A549 (cell line): ENCODE measurements at regions not wholly inside any gene's neighbourhood (a gene's known extent, or its start where the extent isn't known, plus 50 kb on each side); places are given as distances from the start of the nearest gene placed in this dataset.
A peak's percentile ranks its signal among the peaks of the same experiment; 100 is the strongest.

ENCODE experiments used
- ATAC-seq, 2 experiments: fragments of 200-7000 bp in 1 of 2; fragments of >200 bp in 1 of 2; cut with Nextera tagmentation in 1 of 2; cut with Tn5 transposase in 1 of 2; 3 replicates each; pipeline versions ENCODE4 v1.8.0 to v1.9.1; 2018 to 2020; ENCODE audit warnings: mild to moderate bottlenecking in 1 of 2, moderate library complexity in 1 of 2
- CTCF ChIA-PET: fragments of 300-600 bp; sonication (Branson Sonifier 250); formaldehyde crosslinking; extraction: SDS; loops from one replicate; lab custom pipeline; 2021; ENCODE audit warnings: antibody characterized with exemption, inconsistent platforms; lab: Yijun Ruan, JAX
- POLR2A ChIA-PET: fragments of 350-600 bp; formaldehyde crosslinking; extraction: SDS; loops from one replicate; lab custom pipeline; 2021; ENCODE audit warnings: antibody characterized with exemption, inconsistent platforms; lab: Yijun Ruan, JAX
- DNase-seq, 2 experiments: peaks; one replicate each; pipeline versions ENCODE4 v3.0.0 to v3.0.0-alpha.2; 2011 to 2016; ENCODE audit warnings: low read depth in 1 of 2, low spot score in 1 of 2
- FAIRE-seq: peaks from 2 replicates; lab custom pipeline; 2011; peaks lifted over from hg19 to GRCh38; lab: Jason Lieb, UNC
- H3K27ac ChIP-seq, 2 experiments: fragments of >200 bp; sonication (Bioruptor Twin); formaldehyde crosslinking; 3 replicates each; pipeline ENCODE4 v1.5.1; 2016 to 2017
- H3K4me1 ChIP-seq: fragments of >200 bp; sonication (Bioruptor Twin); formaldehyde crosslinking; 3 replicates; pipeline ENCODE4 v1.6.1; 2016
- H3K4me2 ChIP-seq: fragments of >200 bp; sonication (Bioruptor Twin); formaldehyde crosslinking; 3 replicates; pipeline ENCODE4 v1.6.1; 2016
- H3K4me3 ChIP-seq: fragments of >200 bp; sonication (Bioruptor Twin); formaldehyde crosslinking; 3 replicates; pipeline ENCODE4 v1.5.1; 2016
- H3K9me3 ChIP-seq: fragments of >200 bp; sonication (Bioruptor Twin); formaldehyde crosslinking; 3 replicates; pipeline ENCODE4 v1.6.1; 2016
- ATOH8 ChIP-seq: fragments of 250-450 bp; sonication (Bioruptor Pico); IDR thresholded peaks from 2 replicates; pipeline ENCODE4 v1.5.0; 2020; ENCODE audit warnings: low read depth, mild to moderate bottlenecking, moderate library complexity
- BCL3 ChIP-seq: fragments of >200 bp; sonication (Bioruptor Twin); formaldehyde crosslinking; IDR thresholded peaks from 3 replicates; pipeline ENCODE4 v1.6.1; 2016
- CBX2 ChIP-seq: fragments of 200-600 bp; sonication (generic); IDR thresholded peaks from 2 replicates; pipeline ENCODE4 v1.6.1; 2016; ENCODE audit warnings: low read depth, mild to moderate bottlenecking, borderline replicate concordance
- CHD2 ChIP-seq: fragments of 150-350 bp; IDR thresholded peaks from 2 replicates; pipeline ENCODE4 v1.6.1; 2014; ENCODE audit warnings: low read length; ENCODE audit not compliant: partially characterized antibody
- CHD4 ChIP-seq: fragments of 200-600 bp; sonication (generic); IDR thresholded peaks from 2 replicates; pipeline ENCODE4 v1.6.1; 2016; ENCODE audit warnings: antibody characterized with exemption, mild to moderate bottlenecking, borderline replicate concordance
- EHF ChIP-seq: fragments of 250-450 bp; sonication (Bioruptor Pico); IDR thresholded peaks from 2 replicates; pipeline ENCODE4 v1.5.0; 2020; ENCODE audit warnings: mild to moderate bottlenecking
- EHMT2 ChIP-seq: fragments of 200-600 bp; sonication (generic); IDR thresholded peaks from 2 replicates; pipeline ENCODE4 v1.6.1; 2016; ENCODE audit warnings: antibody characterized with exemption, low read depth, mild to moderate bottlenecking, moderate library complexity
- EP300 ChIP-seq, 2 experiments: fragments of >200 bp; sonication (Bioruptor Twin); formaldehyde crosslinking; IDR thresholded peaks; 2 replicates in 1 of 2; 3 replicates in 1 of 2; pipeline ENCODE4 v1.6.1; 2016 to 2017
- FOXS1 ChIP-seq: fragments of 250-450 bp; sonication (Bioruptor Pico); IDR thresholded peaks from 2 replicates; pipeline ENCODE4 v1.5.0; 2020; ENCODE audit warnings: mild to moderate bottlenecking, moderate library complexity
- HEYL ChIP-seq: fragments of 250-450 bp; sonication (Bioruptor Pico); IDR thresholded peaks from 2 replicates; pipeline ENCODE4 v1.8.0; 2021; ENCODE audit warnings: mild to moderate bottlenecking, moderate library complexity
- JUN ChIP-seq, 2 experiments: fragments of >200 bp; sonication (Bioruptor Twin); formaldehyde crosslinking; IDR thresholded peaks; 2 replicates in 1 of 2; 3 replicates in 1 of 2; pipeline ENCODE4 v1.6.1; 2016 to 2017
- JUNB ChIP-seq: fragments of >200 bp; sonication (Bioruptor Twin); formaldehyde crosslinking; IDR thresholded peaks from 2 replicates; pipeline ENCODE4 v1.6.1; 2016
- MAX ChIP-seq: IDR thresholded peaks from 2 replicates; pipeline ENCODE4 v1.6.1; 2012
- MAZ ChIP-seq: fragments of 150-350 bp; IDR thresholded peaks from 2 replicates; pipeline ENCODE4 v1.6.1; 2014; ENCODE audit warnings: antibody characterized with exemption, low read depth, low read length, borderline replicate concordance
- MYC ChIP-seq: IDR thresholded peaks from 2 replicates; pipeline ENCODE4 v1.6.1; 2012; ENCODE audit warnings: mild to moderate bottlenecking, inconsistent platforms, low read length, improper control_type of control experiment, borderline replicate concordance
- NPAS2 ChIP-seq: fragments of 250-450 bp; sonication (Bioruptor Pico); IDR thresholded peaks from 2 replicates; pipeline ENCODE4 v1.8.0; 2022; ENCODE audit warnings: mild to moderate bottlenecking, moderate library complexity, borderline replicate concordance
- RAD21 ChIP-seq, 2 experiments: fragments of >200 bp in 1 of 2; sonication (Bioruptor Twin) in 1 of 2; formaldehyde crosslinking in 1 of 2; IDR thresholded peaks in 1 of 2; conservative IDR thresholded peaks in 1 of 2; 2 replicates in 1 of 2; 3 replicates in 1 of 2; pipeline ENCODE4 v1.6.1; 2012 to 2018; ENCODE audit warnings: inconsistent platforms in 1 of 2
- RARB ChIP-seq: fragments of 250-450 bp; sonication (Bioruptor Pico); IDR thresholded peaks from 2 replicates; pipeline ENCODE4 v1.8.0; 2021; ENCODE audit warnings: mild to moderate bottlenecking, moderate library complexity
- REST ChIP-seq: fragments of 200-600 bp; sonication (generic); IDR thresholded peaks from 2 replicates; pipeline ENCODE4 v1.6.1; 2016; ENCODE audit warnings: antibody characterized with exemption, mild to moderate bottlenecking, moderate library complexity
- RFX5 ChIP-seq: fragments of 450-650 bp; IDR thresholded peaks from 2 replicates; pipeline ENCODE4 v1.7.1; 2014; ENCODE audit warnings: antibody characterized with exemption, mild to moderate bottlenecking, moderate library complexity
- SMC3 ChIP-seq: fragments of >200 bp; sonication (Bioruptor Twin); formaldehyde crosslinking; IDR thresholded peaks from 3 replicates; pipeline ENCODE4 v1.6.1; 2018; ENCODE audit warnings: inconsistent platforms
- USF2 ChIP-seq: fragments of 450-650 bp; IDR thresholded peaks from 2 replicates; pipeline ENCODE4 v1.6.1; 2014; ENCODE audit warnings: antibody characterized with exemption
- ZFP36 ChIP-seq: fragments of 450-650 bp; IDR thresholded peaks from 2 replicates; pipeline ENCODE4 v1.6.1; 2014; ENCODE audit warnings: borderline replicate concordance; ENCODE audit not compliant: partially characterized antibody
- ZNF302 ChIP-seq: fragments of 250-450 bp; sonication (Bioruptor Pico); IDR thresholded peaks from 2 replicates; pipeline ENCODE4 v1.9.0; 2021; ENCODE audit warnings: inconsistent platforms, mild to moderate bottlenecking, moderate library complexity
- ZSCAN20 ChIP-seq: fragments of 250-450 bp; sonication (Bioruptor Pico); IDR thresholded peaks from 2 replicates; pipeline ENCODE4 v1.8.0; 2022; ENCODE audit warnings: mild to moderate bottlenecking, moderate library complexity
- WGBS: methylation state at CpG from one replicate; pipeline ENCODE4 v1.1.6; 2017; ENCODE audit errors: missing lambda C conversion rate; 5-methylcytosine and 5-hydroxymethylcytosine counted together

- DNase-seq (no peak), ATAC-seq (no peak), FAIRE-seq (no peak)
- TF ChIP-seq CBX2: no peak
- TF ChIP-seq REST: no peak
- TF ChIP-seq EHF (CRISPR knock-in tag): no peak
- TF ChIP-seq ZNF302 (CRISPR knock-in tag): no peak
- no peak for TF ChIP-seq USF2
- no peak for TF ChIP-seq JUN (IDR thresholded peaks at IDR 0.05)
- no peak for TF ChIP-seq MAZ
- TF ChIP-seq RARB (CRISPR knock-in tag): no peak
- TF ChIP-seq MYC: no peak
- no peak for TF ChIP-seq JUNB
- no peak for TF ChIP-seq EP300 (IDR thresholded peaks at IDR 0.05)
- no peak for TF ChIP-seq ZFP36
- TF ChIP-seq HEYL (CRISPR knock-in tag): no peak
- TF ChIP-seq RFX5: no peak
- no peak for TF ChIP-seq CHD2
- 28% methylated on average over 4 of the region's 4 CpGs for WGBS
- no peak overlapping the region for H3K4me2 ChIP-seq
- POLR2A ChIA-PET: no interaction called here
- no peaks in the 10 kb centered on the region for H3K9me3 ChIP-seq
- no peak overlapping the region for H3K27ac ChIP-seq
- no peaks in the 10 kb centered on the region for H3K4me1 ChIP-seq
- CTCF ChIA-PET: no interaction called here
- no peak overlapping the region for H3K4me3 ChIP-seq
Measured at GRCh38 chr2:17149945-17150344, 368.3 kb downstream of the RAD51AP2 start.

- peak in 1 of 2 experiments; percentile 17 for DNase-seq
- Histone ChIP-seq H3K4me2 (no peak overlapping the region), H3K4me3 (no peak overlapping the region), H3K4me1 (no peaks in the 10 kb centered on the region), H3K27ac (no peak overlapping the region), H3K9me3 (no peaks in the 10 kb centered on the region)
- WGBS: 22% methylated on average over 8 of the region's 8 CpGs
- FAIRE-seq: no peak
- ChIA-PET CTCF (interaction anchor here (0.8 to 1.2 kb wide), 2 partner anchors 373 to 375 kb away, joined by 3 read pairs; no protein-coding TSS in a partner anchor), POLR2A (no interaction called here)
- ATAC-seq: peak; percentile 59 to 72; a peak in 3 of 6 replicates
- TF ChIP-seq MAX (no peak), RAD21 (conservative IDR thresholded peaks at IDR 0.05 in 1 of 2, IDR thresholded peaks at IDR 0.05 in 1 of 2) (peak in 1 of 2 experiments; percentile 30; a peak in 2 of 5 replicates), CBX2 (no peak), FOXS1 (CRISPR knock-in tag) (no peak), JUN (IDR thresholded peaks at IDR 0.05) (no peak), CHD4 (no peak), NPAS2 (CRISPR knock-in tag) (no peak), REST (no peak), BCL3 (no peak), ATOH8 (CRISPR knock-in tag) (no peak), ZSCAN20 (CRISPR knock-in tag) (no peak), MYC (no peak), SMC3 (0 out of 3 replicates have a peak, but pooled peaks have one; percentile 7), EHMT2 (no peak), EP300 (IDR thresholded peaks at IDR 0.05) (no peak)
Measured at GRCh38 chr2:17148407-17149145, 369.7 kb downstream of the RAD51AP2 start.
